ENCODE measurements at regions not wholly inside any gene's neighbourhood (a gene's known extent, or its start where the extent isn't known, plus 50 kb on each side); places are given as distances from the start of the nearest gene placed in this dataset.

GRCh38 chr2:139790136-139790535, 1009.9 kb upstream of the NXPH2 start:
- no peak for TF ChIP-seq EZH2 (IDR thresholded peaks at IDR 0.05; ENCODE audit: borderline replicate concordance, low read depth, low read length, severe bottlenecking)
- no peak for TF ChIP-seq CTCF (IDR thresholded peaks at IDR 0.05; ENCODE audit: borderline replicate concordance, extremely low read depth, low read length, poor library complexity, severe bottlenecking)

Measured in DND-41 (cell line).